NT2/D1 (cell line): ENCODE measurements at regions not wholly inside any gene's neighbourhood (a gene's known extent, or its start where the extent isn't known, plus 50 kb on each side); places are given as distances from the start of the nearest gene placed in this dataset.

Experiments
- SUZ12 ChIP-seq: IDR thresholded peaks from 2 replicates; pipeline ENCODE4 v1.6.1; 2011; ENCODE audit not compliant: insufficient read length, insufficient read depth; ENCODE audit errors: extremely low read depth
- YY1 ChIP-seq: IDR thresholded peaks from 2 replicates; pipeline ENCODE4 v1.6.1; 2011; ENCODE audit not compliant: insufficient read length, insufficient read depth
- ZNF274 ChIP-seq: IDR thresholded peaks from 2 replicates; pipeline ENCODE4 v1.6.1; 2011; ENCODE audit warnings: mild to moderate bottlenecking, low read depth, low read length

DNA sequence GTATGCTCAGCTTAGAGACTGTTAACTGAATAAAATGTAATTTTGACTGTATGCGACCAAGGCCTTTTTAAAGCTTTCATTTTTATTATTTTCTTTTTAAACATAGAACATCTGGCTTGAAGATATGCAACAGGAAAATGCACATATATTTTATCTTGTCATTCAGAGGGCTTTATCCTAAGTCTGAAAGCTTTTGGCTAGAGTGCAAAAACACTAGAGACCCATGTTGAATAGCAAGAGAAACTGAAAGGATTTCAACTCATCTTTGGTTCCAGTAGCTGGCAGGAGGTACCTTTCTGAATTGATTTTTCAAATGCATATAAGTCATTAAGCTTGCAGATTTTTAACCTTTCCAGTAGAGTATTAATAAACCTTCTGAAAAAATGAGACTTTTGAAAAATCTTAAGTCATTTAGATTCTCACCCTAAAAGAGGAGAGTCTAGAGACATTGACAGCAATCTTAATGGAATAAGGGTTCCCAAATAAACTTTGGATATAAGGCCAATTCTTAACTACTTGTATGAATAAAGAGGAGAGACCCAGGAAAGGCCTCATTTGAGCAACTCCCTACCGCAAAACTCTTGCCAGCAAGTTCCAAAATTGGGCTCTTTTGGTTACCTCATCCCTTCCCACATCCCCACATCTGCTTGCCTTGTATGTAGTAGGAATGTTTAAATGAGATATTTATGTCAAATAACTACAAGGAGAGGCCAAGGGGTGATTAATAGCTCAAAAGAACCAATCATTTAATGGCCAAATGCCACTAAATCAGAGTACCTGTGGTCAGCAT, 454.4 kb downstream of the HTR7 start:
- TF ChIP-seq ZNF274 = no peak
- no peak for TF ChIP-seq YY1
- TF ChIP-seq SUZ12 = no peak
